HG03095 (cell line): ENCODE measurements at regions not wholly inside any gene's neighbourhood (a gene's known extent, or its start where the extent isn't known, plus 50 kb on each side); places are given as distances from the start of the nearest gene placed in this dataset.
"Not testable (repeated sequence)": the region's sequence is repeated elsewhere in the genome, so short reads cannot be mapped to it uniquely, and the experiment has no call there.

Experiments used
- ATAC-seq: cut with Tn5 transposase; IDR thresholded peaks from one replicate; pipeline ENCODE4 v1.9.1; 2021; ENCODE audit warnings: moderate library complexity; ENCODE audit not compliant: unreplicated experiment

DNA sequence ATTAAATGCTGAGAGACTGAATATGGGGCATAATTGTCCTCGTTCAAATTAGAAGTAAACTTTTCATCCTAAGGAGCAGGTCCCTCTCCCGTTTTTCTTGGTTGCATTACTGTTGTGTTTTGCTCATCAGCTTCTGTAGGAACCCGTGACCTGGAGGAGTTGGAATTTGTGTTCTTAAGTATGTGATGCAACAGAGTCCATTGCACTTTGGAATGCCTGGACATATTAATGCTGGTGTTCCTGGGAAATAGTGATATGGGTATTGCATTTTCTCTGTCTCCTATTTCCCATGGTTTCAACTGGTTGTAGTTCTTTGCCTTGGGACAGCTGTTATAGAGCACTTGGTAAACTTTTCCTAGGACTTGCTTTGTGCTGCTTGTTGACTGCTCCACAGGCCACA lies 417.8 kb upstream of the LCORL start:
- ATAC-seq: no peak

DNA sequence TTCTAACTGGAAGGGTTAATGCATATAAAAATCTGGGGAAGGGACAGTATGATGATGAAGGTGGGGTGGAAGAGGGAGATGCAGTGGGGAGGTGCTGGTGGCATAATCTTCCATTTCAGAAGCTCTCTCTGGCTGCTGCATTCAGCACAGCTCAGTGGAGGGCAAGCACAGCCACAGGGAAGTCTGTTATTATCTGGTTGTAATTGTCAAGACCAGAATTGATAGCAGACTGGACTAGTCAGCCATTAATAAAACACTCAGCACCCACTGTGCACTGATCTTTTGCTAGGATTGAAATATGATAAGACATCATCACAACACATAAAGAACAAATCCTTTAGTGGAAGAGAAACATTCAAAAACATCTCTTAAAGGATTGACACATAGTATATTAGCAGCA lies 414.2 kb upstream of the LCORL start:
- ATAC-seq: no peak

GRCh38 chr4:18422685-18423084 lies 401.1 kb upstream of the LCORL start:
- no peak for ATAC-seq

DNA sequence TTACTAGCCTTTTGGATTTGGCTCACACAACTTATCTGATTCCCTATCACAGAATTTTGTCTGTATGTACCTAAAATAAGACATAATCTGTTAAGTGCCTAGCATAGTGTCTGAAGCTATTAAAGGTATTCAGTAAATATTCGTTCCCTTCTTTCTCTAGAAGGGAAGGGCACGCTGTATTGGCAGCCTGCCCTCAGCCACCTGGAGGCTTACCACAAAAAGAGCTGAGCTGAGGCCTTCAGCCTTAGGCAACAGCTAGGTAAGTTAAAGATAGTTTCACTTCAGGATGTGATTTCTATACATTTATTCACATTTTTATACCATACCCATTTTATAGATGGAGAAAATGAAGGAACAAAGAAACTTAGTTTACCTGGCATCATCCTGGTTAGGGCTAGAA lies 400.0 kb upstream of the LCORL start:
- ATAC-seq: no peak

DNA sequence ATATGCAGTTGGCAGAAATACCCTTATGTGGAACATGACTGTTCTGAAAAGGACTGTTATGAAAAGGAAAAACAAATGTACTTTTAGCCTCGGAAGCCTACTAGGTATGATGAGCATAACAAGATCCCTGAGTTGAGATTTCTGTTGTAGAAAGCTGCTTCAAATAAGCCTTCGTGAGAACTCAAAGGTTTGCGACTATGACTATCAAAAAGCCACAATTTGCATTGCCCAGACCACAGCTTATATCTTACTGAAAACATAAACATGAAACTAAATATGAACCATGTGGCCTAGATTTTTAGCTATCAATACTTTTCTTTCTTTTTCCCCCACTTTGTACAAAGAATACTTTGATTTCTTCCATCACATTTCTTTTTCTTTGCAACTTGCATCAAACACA lies 398.2 kb upstream of the LCORL start:
- no peak for ATAC-seq

DNA sequence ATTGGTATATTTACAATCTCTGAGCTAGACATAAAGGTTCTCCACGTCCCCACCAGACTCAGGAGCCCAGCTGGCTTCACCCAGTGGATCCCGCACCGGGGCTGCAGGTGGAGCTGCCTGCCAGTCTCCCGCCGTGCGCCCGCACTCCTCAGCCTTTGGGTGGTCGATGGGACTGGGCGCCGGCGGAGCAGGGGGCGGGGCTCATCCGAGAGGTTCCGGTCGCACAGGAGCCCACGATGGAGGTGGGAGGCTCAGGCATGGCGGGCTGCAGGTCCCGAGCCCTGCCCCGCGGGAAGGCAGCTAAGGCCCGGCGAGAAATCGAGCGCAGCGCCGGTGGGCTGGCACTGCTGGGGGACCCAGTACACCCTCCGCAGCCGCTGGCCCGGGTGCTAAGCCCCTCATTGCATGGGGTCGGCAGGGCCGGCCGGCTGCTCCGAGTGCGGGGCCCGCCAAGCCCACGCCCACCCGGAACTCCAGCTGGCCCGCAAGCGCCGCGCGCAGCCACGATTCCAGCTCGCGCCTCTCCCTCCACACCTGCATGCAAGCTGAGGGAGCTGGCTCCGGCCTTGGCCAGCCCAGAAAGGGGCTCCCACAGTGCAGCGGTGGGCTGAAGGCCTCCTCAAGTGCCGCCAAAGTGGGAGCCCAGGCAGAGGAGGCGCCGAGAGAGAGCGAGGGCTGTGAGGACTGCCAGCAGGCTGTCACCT lies 396.8 kb upstream of the LCORL start:
- ATAC-seq: not testable (repeated sequence)

- ATAC-seq: not testable (repeated sequence)
Observed at GRCh38 chr4:18417651-18418050, 396.1 kb upstream of the LCORL start.

GRCh38 chr4:18406264-18406663 lies 384.7 kb upstream of the LCORL start:
- ATAC-seq: no peak

GRCh38 chr4:18405054-18405453 lies 383.5 kb upstream of the LCORL start:
- no peak for ATAC-seq

GRCh38 chr4:18404642-18405041 lies 383.1 kb upstream of the LCORL start:
- no peak for ATAC-seq

DNA sequence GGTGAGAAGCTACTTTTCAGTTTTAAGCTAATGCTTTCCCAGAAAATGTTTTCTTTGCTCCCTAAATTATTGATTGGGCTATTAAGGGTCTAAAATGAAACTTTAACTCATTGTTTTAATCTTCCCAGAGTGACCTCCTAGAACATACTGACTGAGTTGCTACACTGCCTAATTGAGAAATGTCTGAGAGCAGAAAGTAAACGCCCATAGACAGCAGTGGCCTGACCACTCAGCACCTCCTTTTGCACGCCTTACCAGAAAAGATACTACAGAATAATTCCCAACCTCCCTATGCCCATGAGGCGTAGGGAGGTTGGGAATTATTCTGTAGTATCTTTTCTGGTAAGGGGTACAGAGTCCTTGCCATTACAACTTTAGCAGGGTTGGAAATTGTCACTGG lies 381.8 kb upstream of the LCORL start:
- ATAC-seq: no peak

DNA sequence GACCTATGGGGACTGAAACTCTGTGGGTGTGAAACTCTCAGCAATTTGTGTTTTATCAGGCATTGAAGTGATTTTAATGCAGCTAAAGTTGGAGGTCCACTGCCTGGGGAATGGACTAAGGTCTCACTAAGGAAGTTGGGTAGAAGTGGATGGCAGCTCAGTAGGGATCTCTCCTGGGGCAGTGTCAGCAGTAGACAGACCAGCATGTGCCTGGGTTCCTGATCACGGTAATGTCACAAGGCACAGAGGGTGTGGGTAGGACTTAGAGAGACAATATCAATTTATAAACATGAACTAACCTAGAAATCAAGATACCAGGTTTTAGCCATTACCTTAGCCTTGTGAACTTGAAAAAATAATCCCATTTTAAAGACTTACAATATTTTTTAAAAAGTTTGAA lies 380.3 kb upstream of the LCORL start:
- no peak for ATAC-seq

- no peak for ATAC-seq
Observed at GRCh38 chr4:18401425-18401824, 379.9 kb upstream of the LCORL start.

DNA sequence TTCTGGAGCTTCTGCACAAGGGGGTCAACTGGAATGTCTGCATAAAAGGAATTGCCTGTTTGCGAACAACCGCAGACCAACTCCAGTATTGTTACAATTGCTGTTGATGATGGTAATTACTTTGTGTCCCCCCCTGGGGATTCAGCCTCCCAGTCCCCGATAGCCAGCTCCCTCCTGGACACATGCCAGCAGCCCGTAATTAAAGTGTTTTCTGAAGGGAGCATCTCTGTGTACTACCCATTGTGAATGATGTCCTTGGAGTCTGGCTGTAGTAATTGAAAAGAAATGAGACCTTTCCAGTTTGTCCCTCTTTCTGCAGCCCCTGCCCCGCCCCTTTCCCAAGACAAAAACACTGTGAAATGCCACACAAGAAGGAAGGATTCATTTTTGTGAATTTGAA lies 377.1 kb upstream of the LCORL start:
- ATAC-seq: no peak

DNA sequence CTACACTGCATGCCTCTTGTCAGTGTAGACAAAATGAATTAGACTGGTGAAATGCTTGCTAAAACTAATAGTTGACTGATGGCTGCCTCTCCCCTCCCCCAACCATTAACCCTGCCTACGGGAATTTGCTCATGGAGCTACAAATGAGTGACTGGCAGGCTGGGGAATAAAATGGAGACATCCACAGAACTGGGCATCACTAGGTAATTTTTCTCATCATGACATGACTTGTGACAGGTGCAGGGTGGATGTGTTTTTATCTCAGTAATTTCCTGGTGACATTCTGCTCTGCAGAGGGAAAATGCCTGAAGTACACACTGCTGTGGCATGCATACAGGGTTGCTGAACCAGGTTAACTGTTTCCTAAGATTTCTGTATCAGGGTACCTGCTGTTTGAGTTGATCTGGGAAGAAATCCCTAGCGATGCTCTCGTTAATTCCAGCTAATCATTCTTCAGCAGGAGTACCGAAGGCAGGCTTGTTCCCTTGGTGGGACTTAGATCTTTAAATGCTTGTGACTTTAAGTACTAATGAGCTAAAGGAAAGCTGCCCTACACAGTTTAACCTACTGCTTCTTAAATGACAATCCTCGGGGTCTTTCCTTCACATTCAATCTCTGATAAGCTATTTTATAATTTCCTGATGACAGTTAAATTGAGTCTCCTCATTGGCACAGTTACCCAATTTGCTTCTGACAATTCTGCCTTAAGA lies 376.3 kb upstream of the LCORL start:
- no peak for ATAC-seq

GRCh38 chr4:18394656-18395055 lies 373.1 kb upstream of the LCORL start:
- ATAC-seq: no peak

DNA sequence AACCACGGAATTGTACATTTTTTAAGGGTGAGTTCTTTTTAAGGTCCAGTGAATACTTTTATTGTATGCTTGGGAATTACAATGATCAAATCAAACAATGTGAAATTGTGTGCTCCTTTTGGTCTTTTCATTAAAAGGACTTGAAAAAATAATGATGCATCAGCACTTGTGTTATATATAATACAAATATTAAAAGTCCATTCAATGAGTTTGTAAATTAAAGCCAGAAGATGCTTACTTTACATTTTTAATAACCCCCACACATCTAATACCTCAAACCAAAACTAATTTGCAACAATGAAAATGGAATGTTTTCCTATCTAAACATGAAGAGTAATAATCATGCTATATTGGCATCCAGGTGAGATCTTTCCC lies 369.8 kb upstream of the LCORL start:
- no peak for ATAC-seq

DNA sequence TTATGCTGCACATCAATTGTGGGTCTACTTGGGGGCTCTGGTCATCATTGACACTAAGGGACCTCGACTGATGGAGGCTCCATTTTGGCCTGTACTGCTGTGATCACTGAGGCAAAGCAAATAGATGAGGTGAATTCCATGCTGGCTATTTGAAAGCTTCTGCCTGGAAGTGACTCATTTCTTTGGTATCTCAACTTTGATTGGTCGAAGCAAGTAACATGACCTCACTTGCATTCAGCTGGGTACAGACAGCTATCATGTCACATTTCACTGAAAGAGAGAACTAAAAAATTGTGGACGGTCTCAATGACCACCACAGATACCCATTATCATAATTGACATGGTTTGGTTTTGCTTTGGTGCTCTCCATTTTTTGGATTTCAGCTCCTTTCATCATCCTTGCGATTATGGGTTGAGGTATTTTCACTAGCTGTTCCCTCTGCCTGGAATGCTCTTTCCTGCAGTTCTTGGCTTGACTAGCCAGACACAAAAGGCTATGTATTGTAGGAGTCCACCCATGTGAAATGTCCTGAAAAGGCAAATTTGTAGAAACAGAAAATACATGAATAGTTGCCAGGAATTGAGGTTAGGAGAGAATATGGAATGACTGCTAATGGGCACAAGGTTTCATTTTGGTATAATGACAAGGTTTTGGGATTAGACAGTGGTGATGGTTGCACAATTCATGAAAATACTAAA lies 369.2 kb upstream of the LCORL start:
- ATAC-seq: no peak

- ATAC-seq: no peak
Observed at GRCh38 chr4:18389115-18389514, 367.6 kb upstream of the LCORL start.

GRCh38 chr4:18388039-18388438 lies 366.5 kb upstream of the LCORL start:
- ATAC-seq: no peak

DNA sequence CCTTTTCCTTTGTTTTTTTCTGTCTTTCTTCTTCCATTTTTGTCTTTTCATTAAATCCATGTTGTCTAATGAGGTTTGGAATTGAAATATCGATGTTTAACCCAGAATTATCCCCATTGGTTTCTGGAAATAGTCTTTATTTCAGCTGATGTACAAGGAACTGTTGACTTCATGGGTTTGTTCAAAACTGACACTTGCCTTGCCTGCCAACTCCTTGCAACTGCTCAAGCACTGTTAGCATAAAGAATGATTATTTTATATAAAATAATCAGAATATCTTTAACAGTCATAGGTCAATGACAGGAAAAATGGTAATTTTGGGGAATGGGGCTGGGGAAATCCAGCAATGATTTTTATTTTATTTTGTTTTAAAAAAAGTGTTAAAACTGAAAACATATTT lies 359.6 kb upstream of the LCORL start:
- ATAC-seq: no peak

DNA sequence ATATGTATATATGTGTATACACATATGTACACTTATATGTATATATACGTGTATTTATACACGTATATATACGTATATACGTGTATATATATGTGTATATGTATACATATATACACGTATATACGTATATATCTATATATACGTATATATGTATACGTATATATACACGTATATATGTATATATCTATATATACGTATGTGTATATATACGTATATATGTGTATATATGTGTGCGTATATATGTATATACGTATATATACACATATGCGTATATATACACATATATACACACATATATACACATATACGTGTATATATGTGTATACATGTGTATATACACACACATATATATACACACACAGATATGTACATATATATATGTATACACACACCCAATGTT lies 348.0 kb upstream of the LCORL start:
- ATAC-seq: no peak
